ENCODE measurements at regions not wholly inside any gene's neighbourhood (a gene's known extent, or its start where the extent isn't known, plus 50 kb on each side); places are given as distances from the start of the nearest gene placed in this dataset.

DNA sequence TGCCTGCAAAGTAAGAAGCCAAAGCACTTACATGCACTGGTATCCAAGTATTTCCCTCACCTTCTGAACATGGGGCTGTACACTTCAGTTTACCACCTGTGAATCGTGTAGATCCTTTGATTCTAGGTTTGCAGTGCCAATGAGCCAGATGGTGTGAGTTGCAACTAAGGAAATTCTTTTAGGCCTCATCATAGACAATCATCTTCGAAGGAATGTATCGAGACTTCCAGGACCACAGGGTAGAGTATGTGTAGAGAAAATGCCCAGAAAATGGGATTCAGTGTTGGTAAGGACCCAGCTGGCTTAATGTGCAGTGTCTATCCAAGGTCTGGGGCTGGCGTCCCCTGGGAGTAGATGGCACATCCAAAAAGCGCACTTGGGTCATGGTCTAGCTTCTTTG lies 323.2 kb upstream of the TPM1 start:
- TF ChIP-seq POLR2A (IDR thresholded peaks at IDR 0.05; ENCODE audit: low read depth, low read length) (no peak), TAF1 (IDR thresholded peaks at IDR 0.05; ENCODE audit: low read depth, low read length) (no peak), POLR2AphosphoS5 (IDR thresholded peaks at IDR 0.05; ENCODE audit: low read depth, low read length) (no peak), SPI1 (IDR thresholded peaks at IDR 0.05; ENCODE audit: low read depth, low read length) (no peak)
